ENCODE measurements at regions not wholly inside any gene's neighbourhood (a gene's known extent, or its start where the extent isn't known, plus 50 kb on each side); places are given as distances from the start of the nearest gene placed in this dataset.

- H3K4me1 ChIP-seq (ENCODE audit: control insufficient read depth in 1 of 2, insufficient read depth in 2 of 2, low read depth in 1 of 2, low read length in 1 of 2): peaks cover 0 to 19% of the 10 kb centered on the region in 2 experiments; a peak in 2 of 4 replicates
- no peak overlapping the region for H3K4me3 ChIP-seq (ENCODE audit: low read depth in 2 of 2, low read length in 1 of 2)
- H3K36me3 ChIP-seq (replicated peaks in 1 of 2; ENCODE audit: control insufficient read depth in 1 of 2, insufficient read depth in 2 of 2, low read length in 1 of 2): no peaks in the 10 kb centered on the region
- 82% methylated on average over 6 of the region's 7 CpGs for WGBS (ENCODE audit: low lambda C conversion rate)
- no peaks in the 10 kb centered on the region for H3F3A ChIP-seq (replicated peaks; ENCODE audit: insufficient read depth)
- no peaks in the 10 kb centered on the region for H3K9me2 ChIP-seq
- no peak overlapping the region for H3K9ac ChIP-seq
- no peak overlapping the region for H2AFZ ChIP-seq (ENCODE audit: low read depth)
- POLR2A ChIA-PET: no interaction called here
- H3K27me3 ChIP-seq (ENCODE audit: insufficient read depth): no peaks in the 10 kb centered on the region
- H3K79me2 ChIP-seq (ENCODE audit: insufficient read depth): no peaks in the 10 kb centered on the region
- no peaks in the 10 kb centered on the region for H3K9me3 ChIP-seq
- DNase-seq: no peak
- TF ChIP-seq RAD21 (IDR thresholded peaks at IDR 0.05; ENCODE audit: low read length) (no peak), ELF1 (IDR thresholded peaks at IDR 0.05) (no peak), FOXM1 (IDR thresholded peaks at IDR 0.05; ENCODE audit: low read depth) (no peak), GATA2 (CRISPR knock-in tag; IDR thresholded peaks at IDR 0.05) (no peak), CHD2 (IDR thresholded peaks at IDR 0.05; ENCODE audit: low read length, partially characterized antibody) (no peak), FOSL2 (IDR thresholded peaks at IDR 0.05; ENCODE audit: borderline replicate concordance, low read depth) (no peak), NRF1 (IDR thresholded peaks at IDR 0.05; ENCODE audit: low read depth, low read length) (no peak), GABPA (IDR thresholded peaks at IDR 0.05; ENCODE audit: low read depth) (no peak)
- H3K27ac ChIP-seq (ENCODE audit: low read depth in 2 of 2, low read length in 1 of 2): no peak overlapping the region; a peak in 1 of 4 replicates
- CTCF ChIA-PET: interaction anchor here (0.5 kb wide), 1 partner anchor 797 kb away, joined by 3 read pairs; no protein-coding TSS in a partner anchor
- H3K4me2 ChIP-seq: no peak overlapping the region
- no peaks in the 10 kb centered on the region for H4K20me1 ChIP-seq (ENCODE audit: insufficient read depth)
These were observed 368.6 kb upstream of the MCTP2 start for GRCh38 chr15:93862791-93863190.

GRCh38 chr15:93861956-93862741, 369.2 kb upstream of the MCTP2 start:
- Histone ChIP-seq H3K9me3 (no peaks in the 10 kb centered on the region), H3F3A (replicated peaks; ENCODE audit: insufficient read depth) (no peaks in the 10 kb centered on the region), H3K9ac (no peak overlapping the region), H2AFZ (ENCODE audit: low read depth) (no peak overlapping the region), H3K4me2 (0 out of 2 replicates have a peak overlapping the region, but pooled peaks have one; percentile 46), H4K20me1 (ENCODE audit: insufficient read depth) (no peaks in the 10 kb centered on the region), H3K4me1 (ENCODE audit: control insufficient read depth in 1 of 2, insufficient read depth in 2 of 2, low read depth in 1 of 2, low read length in 1 of 2) (peaks cover 0 to 19% of the 10 kb centered on the region in 2 experiments; a peak in 2 of 4 replicates), H3K27ac (ENCODE audit: low read depth in 2 of 2, low read length in 1 of 2) (peak overlapping the region in 1 of 2 experiments; percentile 88; a peak in 2 of 4 replicates), H3K4me3 (ENCODE audit: low read depth in 2 of 2, low read length in 1 of 2) (peak overlapping the region; percentile 21 to 40; a peak in 3 of 4 replicates), H3K27me3 (ENCODE audit: insufficient read depth) (no peaks in the 10 kb centered on the region), H3K9me2 (no peaks in the 10 kb centered on the region), H3K79me2 (ENCODE audit: insufficient read depth) (no peaks in the 10 kb centered on the region), H3K36me3 (replicated peaks in 1 of 2; ENCODE audit: control insufficient read depth in 1 of 2, insufficient read depth in 2 of 2, low read length in 1 of 2) (no peaks in the 10 kb centered on the region)
- peak; percentile 14 for DNase-seq
- CTCF ChIA-PET: no interaction called here
- POLR2A ChIA-PET: no interaction called here
- WGBS (ENCODE audit: low lambda C conversion rate): 71% methylated on average over 5 of the region's 5 CpGs
- TF ChIP-seq FOXJ3 (CRISPR knock-in tag; IDR thresholded peaks at IDR 0.05): no peak
- no peak for TF ChIP-seq EZH2phosphoT487 (IDR thresholded peaks at IDR 0.05; ENCODE audit: borderline replicate concordance, low read depth)
- TF ChIP-seq TEAD4 (IDR thresholded peaks at IDR 0.05; ENCODE audit: borderline replicate concordance, insufficient read depth): no peak
- TF ChIP-seq EP300 (IDR thresholded peaks at IDR 0.05; ENCODE audit: borderline replicate concordance in 1 of 2, low read depth in 1 of 2, low read length in 1 of 2): no peak
- TF ChIP-seq ZBTB33 (IDR thresholded peaks at IDR 0.05; ENCODE audit: borderline replicate concordance, low read depth): no peak
- no peak for TF ChIP-seq RXRA (IDR thresholded peaks at IDR 0.05; ENCODE audit: borderline replicate concordance, low read depth)
- TF ChIP-seq RCOR1 (IDR thresholded peaks at IDR 0.05; ENCODE audit: low read length): no peak
- no peak for TF ChIP-seq RAD21 (IDR thresholded peaks at IDR 0.05; ENCODE audit: low read length)
- TF ChIP-seq CTCF (IDR thresholded peaks at IDR 0.05): no peak
- TF ChIP-seq GABPA (IDR thresholded peaks at IDR 0.05; ENCODE audit: low read depth): no peak
- no peak for TF ChIP-seq MXI1 (IDR thresholded peaks at IDR 0.05; ENCODE audit: low read depth, low read length)
- TF ChIP-seq SIN3A (IDR thresholded peaks at IDR 0.05; ENCODE audit: borderline replicate concordance, low read depth, low read length): no peak
- TF ChIP-seq FOSL2 (IDR thresholded peaks at IDR 0.05; ENCODE audit: borderline replicate concordance, low read depth): no peak
- no peak for TF ChIP-seq POLR2AphosphoS5 (IDR thresholded peaks at IDR 0.05; ENCODE audit: low read depth, low read length)
- TF ChIP-seq ELF1 (IDR thresholded peaks at IDR 0.05): no peak

All from SK-N-SH (cell line).